Left lobe of liver (tissue), 2 donors: ENCODE measurements at regions not wholly inside any gene's neighbourhood (a gene's known extent, or its start where the extent isn't known, plus 50 kb on each side); places are given as distances from the start of the nearest gene placed in this dataset.
"Not testable (repeated sequence)": the region's sequence is repeated elsewhere in the genome, so short reads cannot be mapped to it uniquely, and the experiment has no call there.

ENCODE experiments used
- ATAC-seq: fragments of 200-7000 bp; cut with Tn5 transposase; one replicate; pipeline ENCODE4 v1.9.1; 2020; ENCODE audit warnings: mild to moderate bottlenecking, moderate library complexity
- DNase-seq: peaks from one replicate; pipeline ENCODE4 v3.0.0-alpha.2; 2020; ENCODE audit warnings: low spot score
- donor health status: DM: no; HTN: no; CAD: no; lungs with moderate emphysema.
- donor health status: DM: no; HTN: yes; CAD: no.

- no peak for DNase-seq
- ATAC-seq, result no peak
These were observed 934.4 kb downstream of the MAT2B start for GRCh38 chr5:164439799-164440198.

- ATAC-seq (no peak), DNase-seq (no peak)
These were observed 944.0 kb downstream of the MAT2B start for GRCh38 chr5:164449460-164449859.

GRCh38 chr5:164466033-164466432 is 960.6 kb downstream of the MAT2B start:
- DNase-seq, result no peak
- no peak for ATAC-seq

GRCh38 chr5:164470312-164470711 is 964.9 kb downstream of the MAT2B start:
- DNase-seq (no peak), ATAC-seq (no peak)

- ATAC-seq (no peak), DNase-seq (no peak)
These were observed 966.7 kb downstream of the MAT2B start for GRCh38 chr5:164472165-164472564.

- no peak for DNase-seq
- ATAC-seq, result peak; percentile 68
These were observed 970.0 kb downstream of the MAT2B start for GRCh38 chr5:164475339-164475977.

GRCh38 chr5:164481270-164481669 is 975.9 kb downstream of the MAT2B start:
- DNase-seq (no peak), ATAC-seq (no peak)

- ATAC-seq (no peak), DNase-seq (no peak)
These were observed 976.9 kb downstream of the MAT2B start for GRCh38 chr5:164482351-164482750.

- DNase-seq (no peak), ATAC-seq (no peak)
These were observed 979.5 kb downstream of the MAT2B start for GRCh38 chr5:164484948-164485347.

GRCh38 chr5:164487939-164488338 is 982.5 kb downstream of the MAT2B start:
- no peak for DNase-seq
- ATAC-seq, result no peak

- ATAC-seq (no peak), DNase-seq (no peak)
These were observed 992.1 kb downstream of the MAT2B start for GRCh38 chr5:164497311-164498064.

- no peak for ATAC-seq
These were observed 993.0 kb downstream of the MAT2B start for GRCh38 chr5:164498438-164498837.

GRCh38 chr5:164500856-164501255 is 995.4 kb downstream of the MAT2B start:
- no peak for ATAC-seq
- no peak for DNase-seq

More at GRCh38 chr5:164498438-164498837, 993.0 kb downstream of the MAT2B start:
- no peak for DNase-seq

- ATAC-seq, result no peak
These were observed 995.9 kb downstream of the MAT2B start for GRCh38 chr5:164501344-164501743.

GRCh38 chr5:164504141-164504772 is 998.8 kb downstream of the MAT2B start:
- DNase-seq (no peak), ATAC-seq (peak; percentile 92)

More at GRCh38 chr5:164501344-164501743, 995.9 kb downstream of the MAT2B start:
- DNase-seq, result no peak

GRCh38 chr5:164505791-164506190 is 1000.4 kb downstream of the MAT2B start:
- no peak for ATAC-seq

GRCh38 chr5:164518067-164518740 is 1012.8 kb downstream of the MAT2B start:
- no peak for ATAC-seq
- DNase-seq, result no peak

More at GRCh38 chr5:164505791-164506190, 1000.4 kb downstream of the MAT2B start:
- no peak for DNase-seq

GRCh38 chr5:164518741-164519080 is 1013.3 kb downstream of the MAT2B start:
- no peak for ATAC-seq
- no peak for DNase-seq

GRCh38 chr5:164532235-164532900 is 1026.9 kb downstream of the MAT2B start:
- DNase-seq (no peak), ATAC-seq (no peak)

GRCh38 chr5:164533426-164533825 is 1028.0 kb downstream of the MAT2B start:
- not testable (repeated sequence) for ATAC-seq, DNase-seq

- ATAC-seq, result no peak
- DNase-seq, result no peak
These were observed 1034.8 kb downstream of the MAT2B start for GRCh38 chr5:164540174-164540573.
